KBM-7 (cell line): ENCODE measurements at regions not wholly inside any gene's neighbourhood (a gene's known extent, or its start where the extent isn't known, plus 50 kb on each side); places are given as distances from the start of the nearest gene placed in this dataset.

ENCODE experiments used
- DNase-seq: peaks from one replicate; pipeline ENCODE4 v3.0.0-alpha.2; 2015
- in situ Hi-C: fragments of 300-500 bp; cut with MboI; formaldehyde crosslinking; loops from 2 replicates; pipeline ENCODE4 v1.14.3; 2020; ENCODE audit warnings: low sequenced_read_pairs, low pct_unique_long_range_greater_than_20kb, mixed read lengths

DNA sequence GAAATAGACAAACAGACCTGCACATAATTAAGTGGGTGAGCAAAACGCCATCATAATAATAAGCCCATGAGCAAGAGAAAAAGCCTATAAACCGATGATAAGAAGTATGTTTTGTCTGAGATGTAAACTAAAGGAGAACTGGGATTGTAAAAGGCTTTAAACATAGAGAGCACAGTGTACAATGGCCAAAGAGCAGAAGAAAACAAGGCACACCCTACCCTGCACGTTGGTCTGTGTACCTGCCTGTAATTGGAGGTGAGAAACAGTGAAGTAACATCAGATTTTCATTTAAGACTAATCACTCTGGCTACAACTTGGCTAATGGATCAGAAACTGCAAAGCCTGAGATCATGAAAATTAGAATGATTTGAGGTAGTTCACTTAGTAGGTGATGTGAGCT lies 1094.7 kb upstream of the GYPC start:
- DNase-seq = no peak
- in situ Hi-C loops = no loop called here

DNA sequence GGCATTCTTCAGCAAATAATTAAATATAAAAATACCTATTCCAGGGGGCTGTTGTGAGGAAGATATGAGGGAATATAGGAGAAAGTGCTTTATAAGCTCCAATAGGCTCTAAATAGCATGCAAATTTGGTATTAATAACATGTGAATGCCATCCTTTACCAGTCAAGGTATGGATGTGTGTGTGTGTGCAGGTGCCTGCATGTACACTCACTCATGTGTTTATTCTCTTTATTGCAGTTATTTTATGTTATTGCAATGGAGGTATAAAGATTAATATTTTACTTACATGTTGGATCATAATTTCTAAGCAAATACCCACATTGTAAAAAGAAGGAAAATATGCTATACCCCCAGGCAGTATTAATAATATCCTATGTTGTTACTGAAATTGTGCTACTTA lies 1093.0 kb upstream of the GYPC start:
- in situ Hi-C loops = no loop called here

DNA sequence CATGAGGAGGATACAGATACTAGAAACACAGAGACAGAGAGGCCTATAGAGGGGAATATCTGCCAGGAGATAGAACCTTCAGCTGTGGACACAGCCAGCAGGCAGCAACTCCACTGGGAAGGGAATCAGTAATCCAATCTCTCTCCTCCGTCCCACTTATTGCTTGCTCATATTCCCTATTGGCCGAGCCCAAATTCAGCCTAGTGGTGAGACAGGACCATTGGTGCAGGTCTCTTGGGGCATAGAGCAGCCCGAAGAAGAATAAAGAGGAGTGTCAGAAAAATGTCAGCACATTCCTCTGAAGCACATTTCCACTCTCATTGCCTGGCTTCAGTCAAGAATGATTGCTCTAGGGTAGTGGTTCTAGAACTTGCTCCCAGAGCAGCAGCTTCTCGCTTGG lies 1091.5 kb upstream of the GYPC start:
- in situ Hi-C loops = no loop called here
- no peak for DNase-seq

More for the DNA sequence above, 1093.0 kb upstream of the GYPC start:
- no peak for DNase-seq

DNA sequence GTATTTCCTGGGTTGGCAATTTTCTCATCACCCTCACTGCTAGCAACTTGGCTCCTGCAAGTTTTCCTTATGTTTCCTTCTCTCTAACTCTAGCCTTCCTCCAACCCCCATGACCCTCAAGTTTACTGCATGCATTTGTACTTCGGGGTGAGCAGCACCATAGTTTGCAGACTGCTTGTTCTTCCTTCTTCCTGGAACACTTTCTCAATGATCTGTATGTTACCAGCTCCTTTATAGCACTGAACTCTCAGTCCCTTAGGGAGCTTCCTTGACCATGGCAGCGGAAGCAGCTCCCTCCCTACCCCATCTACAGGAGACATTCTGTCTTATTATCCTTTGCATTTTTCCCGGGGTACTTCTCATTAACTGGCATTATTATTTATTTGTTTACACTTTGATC lies 1089.5 kb upstream of the GYPC start:
- in situ Hi-C loops = no loop called here
- no peak for DNase-seq

DNA sequence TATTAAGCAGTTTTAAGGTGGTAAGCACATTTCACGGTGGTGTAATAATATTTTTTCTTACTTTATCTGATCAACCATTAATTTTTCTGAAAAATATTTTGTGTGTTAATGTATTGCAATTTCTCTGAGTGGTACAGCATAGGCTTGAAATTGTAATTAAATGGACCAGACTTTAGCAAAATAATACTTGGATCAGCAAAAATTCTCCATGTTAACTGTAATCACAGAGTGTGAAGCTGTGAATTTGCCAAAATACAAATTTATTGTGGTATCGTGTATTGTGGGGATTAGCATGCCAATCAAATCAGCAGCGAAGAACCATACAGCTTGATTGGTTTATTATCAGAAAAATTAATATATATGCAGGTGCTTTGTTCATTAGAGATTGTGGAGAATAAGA lies 1088.9 kb upstream of the GYPC start:
- no peak for DNase-seq
- in situ Hi-C loops = no loop called here

DNA sequence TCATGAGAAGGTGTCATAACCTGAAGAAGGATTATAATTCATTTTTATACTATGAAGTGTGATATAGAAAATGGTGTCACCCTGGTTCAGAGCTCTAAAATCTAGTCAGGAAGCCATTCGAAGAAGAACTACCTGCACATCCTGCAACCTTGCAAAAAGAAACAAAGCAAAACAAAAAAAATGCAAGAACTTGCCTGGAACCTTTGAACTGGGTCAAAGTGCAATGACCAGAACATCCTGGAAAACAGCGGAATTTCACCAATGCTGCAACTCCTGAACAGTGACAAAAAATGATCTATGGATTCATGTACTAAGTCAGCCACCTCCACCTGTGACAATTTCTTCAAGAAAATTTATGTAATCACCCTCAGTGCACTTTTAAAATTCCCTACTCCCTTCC lies 1083.3 kb upstream of the GYPC start:
- DNase-seq = no peak
- in situ Hi-C loops = no loop called here

DNA sequence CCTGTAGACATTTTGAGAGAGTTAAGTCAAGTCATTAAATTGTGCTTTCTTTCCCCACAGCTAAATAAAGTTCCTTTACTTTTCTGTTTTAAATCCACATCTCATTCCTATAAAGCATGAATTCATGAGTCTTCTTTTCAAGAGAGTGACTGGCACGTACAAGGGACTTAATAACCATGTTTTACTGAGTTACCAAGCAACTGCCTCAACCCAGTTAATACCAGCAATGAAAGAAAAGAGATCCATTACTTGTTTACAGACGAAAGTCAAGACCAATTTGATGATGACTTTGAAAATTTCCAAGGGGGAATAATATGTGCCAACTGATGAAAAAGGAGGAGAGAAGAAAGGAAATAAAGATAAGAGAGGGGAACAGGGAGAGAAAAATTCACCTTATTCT lies 1082.5 kb upstream of the GYPC start:
- in situ Hi-C loops = no loop called here

DNA sequence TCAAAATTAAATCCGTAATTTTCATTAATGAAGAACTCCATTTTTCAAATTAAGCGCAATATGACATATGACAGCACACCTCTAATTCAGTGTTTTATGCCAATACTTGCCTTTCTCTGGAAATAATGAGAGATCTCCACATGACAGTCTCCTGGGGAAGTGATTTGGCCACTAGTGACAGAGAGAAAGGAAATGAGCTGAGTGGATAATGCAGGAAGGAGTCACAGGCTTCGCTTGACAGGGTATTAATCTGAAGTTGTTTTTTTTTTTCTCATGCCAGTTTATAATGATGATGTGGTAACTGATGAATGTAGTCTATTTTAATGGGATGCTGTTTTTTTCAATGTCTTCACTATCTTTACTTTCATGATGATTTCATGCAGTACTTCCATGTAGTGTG lies 1079.4 kb upstream of the GYPC start:
- in situ Hi-C loops = no loop called here
- no peak for DNase-seq

More for the DNA sequence above, 1082.5 kb upstream of the GYPC start:
- no peak for DNase-seq

DNA sequence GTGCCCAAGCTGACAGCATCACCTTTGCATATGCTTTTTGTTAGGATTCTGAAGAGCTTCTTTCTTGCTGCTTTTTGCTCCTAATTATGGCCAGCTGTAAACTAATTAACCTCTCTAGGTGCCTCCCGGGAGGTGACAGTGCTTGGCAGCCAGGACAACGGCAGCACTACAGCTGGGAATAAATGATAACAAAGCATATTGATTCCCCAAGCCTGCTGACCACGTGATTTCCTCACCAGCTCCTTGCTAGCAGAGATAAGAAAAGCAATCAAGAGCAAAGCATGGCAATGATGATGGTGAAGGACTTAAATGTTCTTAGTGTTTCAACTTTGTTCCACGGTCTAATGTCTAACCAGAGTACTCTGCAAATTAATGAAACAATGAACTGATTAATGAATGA lies 1074.4 kb upstream of the GYPC start:
- DNase-seq = no peak
- in situ Hi-C loops = no loop called here

DNA sequence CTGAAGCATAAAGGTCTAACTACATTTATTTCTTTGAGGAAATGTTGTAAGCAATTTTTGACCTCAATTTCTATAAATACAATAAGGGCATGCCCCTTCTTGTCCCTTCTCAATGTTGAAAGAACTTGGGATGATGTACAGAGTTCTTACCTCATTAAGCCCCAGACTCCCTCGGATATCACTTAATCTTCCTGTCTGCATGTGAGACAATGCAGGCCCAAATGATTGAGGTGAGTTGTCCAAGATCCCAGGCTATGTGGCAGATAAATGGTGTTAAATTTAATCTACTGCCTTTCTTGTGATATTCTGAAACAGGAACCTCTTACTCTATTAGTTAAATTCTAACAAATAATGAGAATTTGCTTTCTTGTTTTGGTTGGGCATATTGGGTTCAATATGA lies 1073.4 kb upstream of the GYPC start:
- DNase-seq = no peak
- in situ Hi-C loops = no loop called here

DNA sequence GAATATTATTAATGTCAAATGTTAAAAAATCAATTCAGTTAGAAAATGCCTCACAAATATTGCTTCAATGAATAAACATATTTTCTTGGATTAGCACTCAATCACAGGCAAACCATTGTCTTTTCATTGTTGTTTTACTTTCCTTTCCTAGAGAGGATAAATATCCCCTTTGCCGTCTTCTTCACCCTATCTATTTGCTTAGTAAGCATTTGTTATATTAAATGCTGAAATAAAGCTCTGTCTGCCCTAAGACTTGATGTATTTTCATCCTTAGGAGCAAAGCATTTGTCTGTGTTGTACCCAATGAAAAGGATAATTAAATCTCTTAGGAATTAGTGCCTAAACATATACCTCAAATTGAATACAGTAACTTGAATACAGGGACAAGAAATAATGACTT lies 1071.2 kb upstream of the GYPC start:
- in situ Hi-C loops = no loop called here

DNA sequence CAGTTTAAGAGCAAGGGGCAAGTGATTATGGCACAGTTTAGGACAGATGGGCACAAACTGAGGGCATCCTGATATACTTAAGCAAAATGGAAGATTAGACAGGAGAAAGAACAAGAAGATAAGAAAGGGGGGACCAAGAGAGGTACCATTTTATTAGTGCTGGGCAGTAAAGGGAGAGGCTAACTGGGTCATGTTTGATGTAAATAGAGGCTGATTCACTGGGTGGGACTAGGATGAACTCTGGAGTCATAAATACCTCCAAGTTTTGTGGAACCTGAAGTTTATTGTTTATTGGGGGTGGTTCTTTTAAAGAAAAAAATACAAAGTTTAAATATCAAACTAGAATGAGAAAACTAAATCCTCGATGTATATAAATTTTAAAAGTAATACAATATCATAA lies 1067.2 kb upstream of the GYPC start:
- no peak for DNase-seq
- in situ Hi-C loops = no loop called here

More for the DNA sequence above, 1071.2 kb upstream of the GYPC start:
- DNase-seq = no peak

DNA sequence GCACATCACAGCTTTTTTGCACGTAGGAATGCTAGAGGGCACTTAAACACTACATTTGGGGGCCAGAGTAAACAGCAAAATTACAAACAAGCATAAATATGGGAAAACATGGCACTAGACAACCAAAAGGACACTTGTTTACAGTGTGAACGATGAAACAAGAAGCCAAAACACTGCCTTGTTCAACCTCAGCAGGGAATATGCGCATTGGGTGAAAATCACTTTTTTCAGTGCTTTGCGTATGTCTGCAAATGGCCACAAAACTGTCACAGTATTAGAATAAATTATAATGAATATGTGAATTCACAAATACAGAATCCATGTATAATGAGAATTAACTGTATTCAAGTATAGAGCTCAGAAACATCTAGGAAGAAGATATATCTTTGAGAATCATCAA lies 1064.0 kb upstream of the GYPC start:
- no peak for DNase-seq
- in situ Hi-C loops = no loop called here

DNA sequence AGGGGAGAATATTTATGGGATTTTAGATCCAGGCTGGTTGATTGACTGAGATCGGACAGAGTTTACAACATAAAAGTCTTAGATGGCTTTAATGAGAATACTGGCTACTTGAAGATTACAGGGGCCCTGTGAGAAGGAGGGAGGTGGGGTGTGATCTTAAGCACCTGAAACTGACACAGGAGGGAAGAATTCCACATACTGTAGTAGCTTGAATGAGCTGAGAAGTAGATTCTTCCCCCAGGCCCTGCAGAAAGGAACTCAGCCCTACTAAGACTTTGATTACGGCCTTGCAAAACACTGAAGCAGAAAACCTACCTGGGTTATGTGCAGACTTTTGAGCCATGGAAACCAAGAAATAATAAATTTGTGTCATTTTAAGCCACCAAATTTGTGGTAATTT lies 1062.9 kb upstream of the GYPC start:
- no peak for DNase-seq
- in situ Hi-C loops = no loop called here

DNA sequence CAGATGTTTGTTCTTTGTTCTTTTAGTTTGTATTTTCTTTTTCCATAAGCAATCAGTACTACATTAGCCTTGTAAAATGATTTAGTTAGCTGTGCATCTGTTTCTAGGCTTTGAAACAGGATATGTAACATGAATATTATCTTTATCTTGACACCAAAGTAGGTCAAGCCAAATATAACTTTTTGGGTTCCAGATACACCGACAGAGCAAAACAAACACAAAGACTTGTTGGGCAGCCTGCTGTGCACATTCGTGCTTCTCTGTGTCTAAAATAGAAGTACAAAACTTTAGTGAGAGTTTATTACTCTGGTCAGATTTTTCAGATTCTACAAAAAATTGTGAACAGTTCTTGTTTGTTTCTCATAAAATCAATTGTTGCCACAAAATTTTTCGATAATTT lies 1059.3 kb upstream of the GYPC start:
- in situ Hi-C loops = no loop called here
- no peak for DNase-seq

DNA sequence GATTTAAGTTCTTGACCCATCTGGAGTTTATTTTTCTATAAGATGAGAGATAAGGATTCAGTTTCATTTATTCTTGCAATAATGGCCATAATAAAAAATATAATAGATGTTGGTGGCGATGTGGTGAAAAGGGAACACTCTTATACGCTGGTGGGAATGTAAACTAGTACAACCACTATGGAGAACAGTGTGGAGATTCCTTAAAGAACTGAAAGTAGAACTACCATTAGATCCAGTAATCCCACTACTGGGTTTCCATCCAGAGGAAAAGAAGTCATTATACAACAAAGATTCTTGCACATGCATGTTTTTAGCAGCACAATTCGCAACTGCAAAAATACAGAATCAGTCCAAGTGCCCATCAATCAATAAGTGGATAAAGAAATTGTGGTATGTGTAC lies 1040.5 kb upstream of the GYPC start:
- in situ Hi-C loops = no loop called here
- no peak for DNase-seq

DNA sequence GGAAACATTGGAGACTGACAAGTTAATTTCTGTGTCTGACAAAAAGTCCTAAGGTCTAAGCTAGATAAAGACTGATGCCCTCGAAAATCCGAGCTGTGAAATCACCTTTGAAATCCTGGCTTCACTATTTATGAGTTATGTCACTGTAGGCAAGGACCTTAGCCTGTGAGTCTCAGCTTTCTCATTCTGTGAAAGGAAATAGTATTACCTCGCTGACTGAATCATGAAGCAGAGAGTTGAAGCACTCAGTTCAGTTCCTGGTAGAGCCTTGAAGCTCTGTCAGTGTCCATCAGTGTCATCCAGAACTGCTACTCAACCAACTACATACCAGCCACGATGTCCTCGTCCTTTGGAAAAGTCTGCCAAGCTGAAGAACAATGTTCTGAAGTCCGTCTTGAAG lies 1025.6 kb upstream of the GYPC start:
- no peak for DNase-seq
- in situ Hi-C loops = no loop called here

DNA sequence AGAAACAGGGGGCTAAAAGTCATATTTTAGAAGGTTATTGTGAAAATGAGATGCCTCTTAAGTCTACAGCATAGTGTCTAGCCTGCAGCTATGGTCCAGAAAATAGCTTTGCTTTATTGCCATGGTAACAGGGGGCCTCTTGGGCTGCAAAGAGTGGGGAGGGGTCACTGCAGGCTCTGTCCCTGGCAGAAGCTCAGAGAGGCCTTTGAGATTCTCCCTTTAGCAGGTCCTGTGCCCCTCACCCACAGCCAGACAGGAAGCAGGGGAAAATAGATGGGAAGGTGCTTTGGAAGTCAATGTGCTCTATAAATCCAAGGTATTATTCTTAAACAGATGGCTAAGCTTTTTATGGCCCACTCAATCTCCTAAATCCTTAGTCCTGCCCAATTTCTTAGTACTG lies 1021.3 kb upstream of the GYPC start:
- in situ Hi-C loops = no loop called here
- no peak for DNase-seq

DNA sequence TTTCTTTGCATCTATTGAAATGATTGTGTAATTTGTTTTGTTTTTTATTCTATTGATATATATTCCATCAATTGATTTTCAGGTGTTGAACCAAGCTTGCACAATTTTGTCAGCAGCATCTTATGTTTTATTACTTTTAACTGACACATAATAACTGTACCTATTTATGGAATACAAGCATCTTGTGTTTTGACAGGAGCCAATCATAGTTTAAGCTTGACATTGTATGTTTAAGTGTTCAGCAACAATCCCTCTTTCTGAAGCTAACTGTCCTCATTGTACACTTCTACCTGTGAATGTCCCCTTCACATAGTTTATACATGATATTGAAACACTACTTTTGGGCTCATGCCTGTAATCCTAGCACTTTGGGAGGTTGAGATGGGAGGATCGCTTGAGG lies 1017.6 kb upstream of the GYPC start:
- no peak for DNase-seq
- in situ Hi-C loops = no loop called here

DNA sequence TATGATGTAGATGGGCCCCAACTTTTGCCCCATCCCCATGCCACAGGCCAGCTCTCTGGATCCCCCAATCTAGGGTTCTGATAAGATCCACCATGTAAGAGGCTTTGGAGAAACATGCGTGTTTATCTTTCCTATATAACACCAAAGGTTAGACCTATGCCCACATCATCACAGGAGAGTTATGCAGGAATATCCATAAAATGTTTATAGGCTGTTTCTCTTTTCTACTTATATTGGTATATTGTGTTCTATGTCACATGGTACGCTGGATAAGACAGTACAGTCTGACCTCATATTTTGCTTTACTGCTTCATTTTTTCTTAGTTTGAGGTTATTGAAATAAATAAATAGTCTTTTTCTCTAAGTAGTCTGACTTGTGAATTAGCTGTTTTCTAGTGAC lies 1013.9 kb upstream of the GYPC start:
- in situ Hi-C loops = no loop called here
- DNase-seq = no peak

DNA sequence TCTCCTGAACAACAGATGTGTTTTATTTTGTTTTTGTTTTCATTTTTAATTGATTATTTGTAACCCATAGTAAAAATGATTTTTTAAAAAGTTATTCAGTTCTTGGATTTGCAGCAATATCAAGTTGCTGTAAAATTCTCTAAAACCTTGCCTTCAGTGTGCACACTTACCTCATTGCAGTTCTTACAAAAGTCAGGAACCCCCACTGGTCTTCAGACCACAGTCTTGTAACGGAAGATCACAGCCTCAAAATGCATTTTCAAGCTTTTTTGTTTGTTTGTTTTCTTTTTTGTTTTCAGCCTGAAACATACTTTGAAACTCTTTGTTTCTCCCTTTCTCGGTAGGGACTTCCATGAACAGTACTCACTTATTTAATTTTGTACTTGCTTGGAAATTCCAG lies 1012.8 kb upstream of the GYPC start:
- no peak for DNase-seq
- in situ Hi-C loops = no loop called here

DNA sequence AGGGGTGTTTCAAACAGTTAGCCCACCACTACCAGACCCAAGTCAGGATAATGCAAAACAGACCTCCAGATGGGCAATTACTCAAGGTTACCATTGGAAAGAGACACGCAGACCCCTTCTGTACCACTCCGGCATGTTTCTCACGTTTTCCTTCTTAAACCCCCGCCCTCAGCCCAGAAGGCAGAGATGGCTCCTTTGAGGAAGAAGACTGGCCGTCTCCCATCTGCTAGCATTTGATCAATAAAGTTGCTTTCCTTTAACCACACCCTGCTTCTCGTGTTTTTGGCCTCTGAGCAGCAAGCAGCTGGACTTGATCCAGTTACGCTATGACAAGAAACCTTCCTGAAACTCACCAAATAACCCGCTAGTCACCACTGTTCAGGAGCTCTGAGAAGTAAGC lies 1012.4 kb upstream of the GYPC start:
- DNase-seq = no peak
- in situ Hi-C loops = no loop called here
